GM19372 (cell line): ENCODE measurements at regions not wholly inside any gene's neighbourhood (a gene's known extent, or its start where the extent isn't known, plus 50 kb on each side); places are given as distances from the start of the nearest gene placed in this dataset.

ENCODE experiments used
- ATAC-seq: cut with Tn5 transposase; IDR thresholded peaks from one replicate; pipeline ENCODE4 v1.9.1; 2021; ENCODE audit warnings: mild to moderate bottlenecking, low read depth, moderate library complexity; ENCODE audit not compliant: unreplicated experiment

GRCh38 chr2:142189501-142189900 lies 58.7 kb upstream of the LRP1B start:
- no peak for ATAC-seq

- ATAC-seq = no peak
Measured at GRCh38 chr2:142188562-142188961, 57.7 kb upstream of the LRP1B start.

GRCh38 chr2:142180820-142181533 lies 50.2 kb upstream of the LRP1B start:
- ATAC-seq = no peak
